ENCODE measurements at regions not wholly inside any gene's neighbourhood (a gene's known extent, or its start where the extent isn't known, plus 50 kb on each side); places are given as distances from the start of the nearest gene placed in this dataset.

- no peak overlapping the region for H3K4me3 ChIP-seq (ENCODE audit: low read depth, low read length)
- 79% methylated on average over 8 of the region's 8 CpGs for WGBS (ENCODE audit: insufficient coverage)
- no peaks in the 10 kb centered on the region for H3K27me3 ChIP-seq (ENCODE audit: control insufficient read depth, insufficient read depth, low read length)
- no peak overlapping the region for H3K27ac ChIP-seq (ENCODE audit: low read depth, low read length)
- no peaks in the 10 kb centered on the region for H3K9me3 ChIP-seq (ENCODE audit: control insufficient read depth, insufficient read depth, low read length)
- DNase-seq (ENCODE audit: low read depth in 4 of 6, low spot score in 6 of 6), result peak in 1 of 6 donors; percentile 15
- H3K36me3 ChIP-seq (ENCODE audit: control insufficient read depth, insufficient read depth, low read length), result no peaks in the 10 kb centered on the region
- H3K4me1 ChIP-seq (ENCODE audit: control insufficient read depth, insufficient read depth, low read length), result peaks cover 7% of the 10 kb centered on the region
Measured at GRCh38 chr12:75783093-75783877, 248.3 kb downstream of the PHLDA1 start.

GRCh38 chr12:75782069-75782581, 249.5 kb downstream of the PHLDA1 start:
- Histone ChIP-seq H3K4me1 (ENCODE audit: control insufficient read depth, insufficient read depth, low read length) (peaks cover 7% of the 10 kb centered on the region), H3K4me3 (ENCODE audit: low read depth, low read length) (no peak overlapping the region), H3K27ac (ENCODE audit: low read depth, low read length) (no peak overlapping the region), H3K27me3 (ENCODE audit: control insufficient read depth, insufficient read depth, low read length) (no peaks in the 10 kb centered on the region), H3K36me3 (ENCODE audit: control insufficient read depth, insufficient read depth, low read length) (no peaks in the 10 kb centered on the region), H3K9me3 (ENCODE audit: control insufficient read depth, insufficient read depth, low read length) (no peaks in the 10 kb centered on the region)
- DNase-seq (ENCODE audit: low read depth in 4 of 6, low spot score in 6 of 6), result no peak
- 92% methylated on average over 2 of the region's 4 CpGs for WGBS (ENCODE audit: insufficient coverage)

GRCh38 chr12:75781532-75782046, 250.0 kb downstream of the PHLDA1 start:
- no peak for DNase-seq (ENCODE audit: low read depth in 4 of 6, low spot score in 6 of 6)
- WGBS (ENCODE audit: insufficient coverage), result 100% methylated on average over 1 of the region's 2 CpGs

GRCh38 chr12:75779891-75780496, 251.6 kb downstream of the PHLDA1 start:
- H3K4me3 ChIP-seq (ENCODE audit: low read depth, low read length), result no peak overlapping the region
- no peaks in the 10 kb centered on the region for H3K27me3 ChIP-seq (ENCODE audit: control insufficient read depth, insufficient read depth, low read length)
- no peak overlapping the region for H3K27ac ChIP-seq (ENCODE audit: low read depth, low read length)
- H3K9me3 ChIP-seq (ENCODE audit: control insufficient read depth, insufficient read depth, low read length), result no peaks in the 10 kb centered on the region
- DNase-seq (ENCODE audit: low read depth in 4 of 6, low spot score in 6 of 6), result no peak
- H3K36me3 ChIP-seq (ENCODE audit: control insufficient read depth, insufficient read depth, low read length), result no peaks in the 10 kb centered on the region
- WGBS (ENCODE audit: insufficient coverage), result 83% methylated on average over 3 of the region's 5 CpGs
- H3K4me1 ChIP-seq (ENCODE audit: control insufficient read depth, insufficient read depth, low read length), result peaks cover 7% of the 10 kb centered on the region

More at GRCh38 chr12:75781532-75782046, 250.0 kb downstream of the PHLDA1 start:
- H3K27ac ChIP-seq (ENCODE audit: low read depth, low read length), result no peak overlapping the region
- H3K9me3 ChIP-seq (ENCODE audit: control insufficient read depth, insufficient read depth, low read length), result no peaks in the 10 kb centered on the region
- H3K4me3 ChIP-seq (ENCODE audit: low read depth, low read length), result no peak overlapping the region
- no peaks in the 10 kb centered on the region for H3K27me3 ChIP-seq (ENCODE audit: control insufficient read depth, insufficient read depth, low read length)
- no peaks in the 10 kb centered on the region for H3K36me3 ChIP-seq (ENCODE audit: control insufficient read depth, insufficient read depth, low read length)
- H3K4me1 ChIP-seq (ENCODE audit: control insufficient read depth, insufficient read depth, low read length), result peaks cover 7% of the 10 kb centered on the region

- Histone ChIP-seq H3K4me3 (ENCODE audit: low read depth, low read length) (no peak overlapping the region), H3K4me1 (ENCODE audit: control insufficient read depth, insufficient read depth, low read length) (no peaks in the 10 kb centered on the region), H3K27ac (ENCODE audit: low read depth, low read length) (no peak overlapping the region), H3K9me3 (ENCODE audit: control insufficient read depth, insufficient read depth, low read length) (no peaks in the 10 kb centered on the region), H3K27me3 (ENCODE audit: control insufficient read depth, insufficient read depth, low read length) (no peaks in the 10 kb centered on the region), H3K36me3 (ENCODE audit: control insufficient read depth, insufficient read depth, low read length) (no peaks in the 10 kb centered on the region)
- DNase-seq (ENCODE audit: low read depth in 4 of 6, low spot score in 6 of 6), result peak in 1 of 6 donors; percentile 72
- no CpG with 5 or more reads among the region's 2 CpGs for whole genome bisulfite sequencing (ENCODE audit: insufficient coverage)
Measured at GRCh38 chr12:75774261-75775052, 257.1 kb downstream of the PHLDA1 start.

GRCh38 chr12:75773377-75773776, 258.2 kb downstream of the PHLDA1 start:
- DNase-seq (ENCODE audit: low read depth in 4 of 6, low spot score in 6 of 6), result no peak
- WGBS (ENCODE audit: insufficient coverage), result 93% methylated on average over 4 of the region's 6 CpGs

GRCh38 chr12:75771023-75771422, 259.6 kb upstream of the KRR1 start:
- no peaks in the 10 kb centered on the region for H3K9me3 ChIP-seq (ENCODE audit: control insufficient read depth, insufficient read depth, low read length)
- WGBS (ENCODE audit: insufficient coverage), result no CpG with 5 or more reads among the region's 2 CpGs
- H3K4me3 ChIP-seq (ENCODE audit: low read depth, low read length), result no peak overlapping the region
- no peaks in the 10 kb centered on the region for H3K4me1 ChIP-seq (ENCODE audit: control insufficient read depth, insufficient read depth, low read length)
- no peaks in the 10 kb centered on the region for H3K27me3 ChIP-seq (ENCODE audit: control insufficient read depth, insufficient read depth, low read length)
- H3K36me3 ChIP-seq (ENCODE audit: control insufficient read depth, insufficient read depth, low read length), result no peaks in the 10 kb centered on the region
- DNase-seq (ENCODE audit: low read depth in 4 of 6, low spot score in 6 of 6), result no peak
- no peak overlapping the region for H3K27ac ChIP-seq (ENCODE audit: low read depth, low read length)

More at GRCh38 chr12:75773377-75773776, 258.2 kb downstream of the PHLDA1 start:
- no peaks in the 10 kb centered on the region for H3K36me3 ChIP-seq (ENCODE audit: control insufficient read depth, insufficient read depth, low read length)
- H3K27me3 ChIP-seq (ENCODE audit: control insufficient read depth, insufficient read depth, low read length), result no peaks in the 10 kb centered on the region
- no peak overlapping the region for H3K4me3 ChIP-seq (ENCODE audit: low read depth, low read length)
- no peaks in the 10 kb centered on the region for H3K9me3 ChIP-seq (ENCODE audit: control insufficient read depth, insufficient read depth, low read length)
- no peaks in the 10 kb centered on the region for H3K4me1 ChIP-seq (ENCODE audit: control insufficient read depth, insufficient read depth, low read length)
- H3K27ac ChIP-seq (ENCODE audit: low read depth, low read length), result no peak overlapping the region

GRCh38 chr12:75767957-75768356, 256.5 kb upstream of the KRR1 start:
- no peak for DNase-seq (ENCODE audit: low read depth in 4 of 6, low spot score in 6 of 6)
- no peaks in the 10 kb centered on the region for H3K36me3 ChIP-seq (ENCODE audit: control insufficient read depth, insufficient read depth, low read length)
- H3K27ac ChIP-seq (ENCODE audit: low read depth, low read length), result no peak overlapping the region
- H3K27me3 ChIP-seq (ENCODE audit: control insufficient read depth, insufficient read depth, low read length), result no peaks in the 10 kb centered on the region
- no CpG with 5 or more reads among the region's 2 CpGs for WGBS (ENCODE audit: insufficient coverage)
- H3K4me1 ChIP-seq (ENCODE audit: control insufficient read depth, insufficient read depth, low read length), result no peaks in the 10 kb centered on the region
- H3K4me3 ChIP-seq (ENCODE audit: low read depth, low read length), result no peak overlapping the region
- no peaks in the 10 kb centered on the region for H3K9me3 ChIP-seq (ENCODE audit: control insufficient read depth, insufficient read depth, low read length)

All from spinal cord (tissue), 9 donors.